AG04449 (cell line): ENCODE measurements at regions not wholly inside any gene's neighbourhood (a gene's known extent, or its start where the extent isn't known, plus 50 kb on each side); places are given as distances from the start of the nearest gene placed in this dataset.

Experiments used
- CTCF ChIA-PET: fragments of 350-600 bp; formaldehyde crosslinking; extraction: SDS; loops from one replicate; lab custom pipeline; 2021; ENCODE audit warnings: antibody characterized with exemption; lab: Yijun Ruan, JAX
- POLR2A ChIA-PET: fragments of 400-600, 350-600 bp; formaldehyde crosslinking; extraction: SDS; loops from one replicate; lab custom pipeline; 2020; ENCODE audit warnings: antibody characterized with exemption, inconsistent platforms; lab: Yijun Ruan, JAX
- DNase-seq: peaks from one replicate; pipeline ENCODE4 v3.0.0-alpha.2; 2010; ENCODE audit warnings: low read depth, low spot score
- H3K4me3 ChIP-seq: 2 replicates; pipeline ENCODE4 v1.5.1; 2011; ENCODE audit warnings: low read depth, mild to moderate bottlenecking, control low read depth, low read length
- TF ChIP-seq, protein P1 (sequence below): IDR thresholded peaks from one replicate; pipeline ENCODE4 v1.5.1; 2011; ENCODE audit warnings: mild to moderate bottlenecking, moderate library complexity, low read length, control low read depth, inconsistent platforms; ENCODE audit not compliant: insufficient read depth; ENCODE audit errors: missing control alignments

DNA sequence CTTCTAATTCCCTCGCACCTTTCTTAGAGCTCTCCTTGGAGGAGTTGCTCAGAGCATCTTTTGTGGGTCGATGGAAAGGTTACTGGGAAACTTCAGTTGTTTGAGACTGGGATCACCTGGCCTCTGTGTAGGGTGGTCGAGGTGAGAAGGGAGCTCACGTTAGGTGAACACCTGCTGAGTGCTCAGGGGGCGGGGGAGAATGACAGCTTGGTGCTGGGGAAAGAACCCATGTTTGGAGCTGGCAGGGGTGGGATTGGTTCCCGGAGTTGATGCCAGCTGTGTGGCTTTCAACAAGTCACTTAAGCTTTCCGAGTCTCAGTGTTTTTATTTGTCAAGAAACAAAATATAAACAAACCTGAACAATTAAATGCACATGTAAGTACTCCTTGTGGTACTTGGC, 122.3 kb downstream of the GLI2 start:
- no peak overlapping the region for H3K4me3 ChIP-seq
- TF ChIP-seq, protein P1, sequence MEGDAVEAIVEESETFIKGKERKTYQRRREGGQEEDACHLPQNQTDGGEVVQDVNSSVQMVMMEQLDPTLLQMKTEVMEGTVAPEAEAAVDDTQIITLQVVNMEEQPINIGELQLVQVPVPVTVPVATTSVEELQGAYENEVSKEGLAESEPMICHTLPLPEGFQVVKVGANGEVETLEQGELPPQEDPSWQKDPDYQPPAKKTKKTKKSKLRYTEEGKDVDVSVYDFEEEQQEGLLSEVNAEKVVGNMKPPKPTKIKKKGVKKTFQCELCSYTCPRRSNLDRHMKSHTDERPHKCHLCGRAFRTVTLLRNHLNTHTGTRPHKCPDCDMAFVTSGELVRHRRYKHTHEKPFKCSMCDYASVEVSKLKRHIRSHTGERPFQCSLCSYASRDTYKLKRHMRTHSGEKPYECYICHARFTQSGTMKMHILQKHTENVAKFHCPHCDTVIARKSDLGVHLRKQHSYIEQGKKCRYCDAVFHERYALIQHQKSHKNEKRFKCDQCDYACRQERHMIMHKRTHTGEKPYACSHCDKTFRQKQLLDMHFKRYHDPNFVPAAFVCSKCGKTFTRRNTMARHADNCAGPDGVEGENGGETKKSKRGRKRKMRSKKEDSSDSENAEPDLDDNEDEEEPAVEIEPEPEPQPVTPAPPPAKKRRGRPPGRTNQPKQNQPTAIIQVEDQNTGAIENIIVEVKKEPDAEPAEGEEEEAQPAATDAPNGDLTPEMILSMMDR, result no peak
- CTCF ChIA-PET, result interaction anchor here (0.8 to 3.5 kb wide), 8 partner anchors 9 to 217 kb away, joined by 3 to 21 read pairs (median 5); no protein-coding TSS in a partner anchor
- DNase-seq, result no peak
- POLR2A ChIA-PET, result interaction anchor here (0.9 kb wide), 1 partner anchor 81 kb away, joined by 3 read pairs; no protein-coding TSS in a partner anchor

DNA sequence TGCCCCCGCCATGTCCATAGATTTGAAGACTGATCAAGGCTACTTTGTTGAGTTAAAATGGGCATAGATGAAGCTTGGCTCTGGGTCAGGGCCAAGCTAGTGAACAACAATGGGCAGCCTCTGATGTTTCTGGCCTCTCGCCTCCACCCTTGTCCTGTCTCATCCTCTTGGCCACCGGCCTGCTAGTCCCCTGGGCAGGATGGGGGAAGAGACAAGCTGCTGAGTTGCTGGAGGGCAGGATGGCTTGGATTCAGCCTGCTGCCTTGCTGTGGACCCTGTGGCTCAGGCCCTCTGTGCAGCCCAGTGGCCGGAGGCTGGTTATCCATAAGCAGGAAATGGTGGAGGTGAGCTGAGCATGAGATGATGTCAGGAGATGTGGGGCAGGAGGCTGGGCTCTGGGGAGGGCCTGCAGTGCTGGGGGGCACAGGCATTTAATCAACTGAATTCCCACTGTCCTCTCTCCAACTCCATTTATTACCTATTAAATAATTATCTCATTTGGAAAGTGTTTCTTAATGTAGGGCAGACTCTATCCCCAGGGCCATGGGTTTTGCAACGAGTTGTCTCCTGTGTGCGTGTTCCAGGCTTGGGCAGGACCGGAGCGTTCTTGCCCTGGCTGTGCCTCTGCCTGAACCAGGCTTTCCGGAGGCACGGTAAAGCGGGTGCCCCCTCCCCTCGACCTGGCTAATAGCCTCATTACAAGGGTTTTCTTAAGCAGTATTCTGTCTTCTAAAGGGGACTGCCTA, 122.9 kb downstream of the GLI2 start:
- CTCF ChIA-PET, result interaction anchor here (0.8 to 3.5 kb wide), 6 partner anchors 9 to 213 kb away, joined by 3 to 21 read pairs (median 8); no protein-coding TSS in a partner anchor

DNA sequence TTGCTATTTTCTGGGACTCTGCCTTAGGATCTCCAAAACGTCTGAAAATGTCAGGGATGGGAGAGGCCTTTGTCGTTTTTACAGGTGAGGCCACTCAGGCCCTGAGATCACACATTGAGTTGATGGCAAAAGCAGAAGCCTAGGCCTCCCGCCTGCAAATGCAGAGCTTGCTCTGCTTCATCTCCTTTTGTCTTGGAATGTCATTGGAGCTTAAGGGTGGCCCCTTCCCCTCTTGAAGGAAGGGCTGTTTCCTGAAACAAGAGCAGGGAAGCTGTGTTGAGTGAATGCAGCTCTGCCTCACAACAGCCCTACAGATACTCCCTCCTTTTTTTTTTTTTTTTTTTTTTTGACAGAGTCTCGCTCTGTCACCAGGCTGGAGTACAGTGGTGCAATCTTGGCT, 123.5 kb downstream of the GLI2 start:
- DNase-seq, result no peak
- CTCF ChIA-PET, result interaction anchor here (1.2 kb wide), 1 partner anchor 30 kb away, joined by 4 read pairs; no protein-coding TSS in a partner anchor
- TF ChIP-seq, protein P1, result no peak
- no peak overlapping the region for H3K4me3 ChIP-seq
- POLR2A ChIA-PET, result no interaction called here

More for the DNA sequence above, 122.9 kb downstream of the GLI2 start:
- no peak overlapping the region for H3K4me3 ChIP-seq
- TF ChIP-seq, protein P1, result no peak
- DNase-seq, result no peak
- POLR2A ChIA-PET, result interaction anchor here (0.9 kb wide), 1 partner anchor 82 kb away, joined by 3 read pairs; no protein-coding TSS in a partner anchor

DNA sequence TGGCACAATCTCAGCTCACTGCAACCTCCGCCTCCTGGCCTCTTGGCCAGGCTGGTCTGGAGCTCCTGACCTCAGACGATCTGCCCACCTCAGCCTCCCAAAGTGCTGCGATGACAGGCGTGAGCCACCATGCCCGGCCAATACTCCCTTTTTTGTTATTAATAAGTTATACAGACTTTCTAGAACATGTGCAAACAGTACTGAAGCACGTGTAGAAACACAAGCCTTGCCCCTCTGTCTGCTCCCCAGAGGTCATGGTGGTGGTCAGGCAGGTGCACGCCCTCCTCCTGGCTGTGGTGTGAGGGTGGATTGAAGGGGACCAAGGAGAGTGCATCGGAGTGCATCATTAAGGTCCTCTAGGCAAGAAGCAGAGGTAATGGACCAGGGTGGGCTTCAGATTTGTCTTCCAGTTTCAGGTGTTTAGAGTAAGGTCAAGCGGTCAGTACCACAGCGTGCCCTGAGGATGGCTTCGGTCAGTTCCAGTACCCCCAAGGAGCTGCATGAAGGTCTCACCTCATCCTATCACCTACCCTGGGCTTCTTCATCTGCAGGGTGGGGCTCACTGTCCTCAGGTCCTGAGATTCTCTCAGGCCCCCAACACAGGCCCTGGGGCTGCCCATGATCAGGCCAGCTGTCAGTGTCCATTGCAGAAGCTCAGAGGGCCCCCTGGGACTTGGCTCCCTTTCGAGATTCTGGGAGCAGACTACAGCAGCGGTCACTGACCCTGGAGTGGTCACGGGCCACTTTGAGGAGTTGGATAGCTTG, 124.3 kb downstream of the GLI2 start:
- no peak for DNase-seq
- H3K4me3 ChIP-seq, result no peak overlapping the region
- TF ChIP-seq, protein P1, result no peak
- CTCF ChIA-PET, result interaction anchor here (1.0 to 2.6 kb wide), 5 partner anchors 8 to 211 kb away, joined by 3 to 15 read pairs (median 7); no protein-coding TSS in a partner anchor
- POLR2A ChIA-PET, result no interaction called here

DNA sequence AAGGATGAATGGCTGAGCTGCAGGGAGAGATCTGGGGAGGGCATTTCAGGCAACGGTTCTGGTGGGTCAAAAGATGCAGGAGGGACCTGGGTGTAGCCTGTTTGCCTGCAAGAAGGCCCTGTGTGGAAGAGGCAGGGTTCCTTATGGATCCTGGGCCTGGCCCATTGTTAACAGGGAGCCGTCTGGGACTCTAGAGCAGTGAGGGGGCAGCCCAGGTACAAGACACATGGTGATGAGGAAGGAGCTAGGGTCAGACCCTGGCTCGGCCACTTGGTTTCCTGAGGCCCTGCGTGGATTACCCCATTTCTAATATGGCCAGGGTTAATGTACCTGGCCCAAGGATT, 124.9 kb downstream of the GLI2 start:
- DNase-seq, result no peak
- ChIA-PET POLR2A (no interaction called here), CTCF (interaction anchor here (1.0 to 2.6 kb wide), 5 partner anchors 8 to 214 kb away, joined by 3 to 15 read pairs (median 7); no protein-coding TSS in a partner anchor)
- no peak overlapping the region for H3K4me3 ChIP-seq
- TF ChIP-seq, protein P1, result no peak
